ENCODE measurements at regions not wholly inside any gene's neighbourhood (a gene's known extent, or its start where the extent isn't known, plus 50 kb on each side); places are given as distances from the start of the nearest gene placed in this dataset.

GRCh38 chr6:126767711-126768110 lies 350.8 kb upstream of the RSPO3 start:
- no peak for ATAC-seq
- ChIA-PET POLR2A (no interaction called here), CTCF (no interaction called here)
- Mint-ChIP-seq H3K9me3 (no peaks in the 10 kb centered on the region), H3K27ac (no peak overlapping the region), H3K27me3 (ENCODE audit: low read depth) (peaks cover 6% of the 10 kb centered on the region), H3K4me1 (peaks cover 4% of the 10 kb centered on the region; the same call in 1 of the 2 replicates), H3K4me3 (no peak overlapping the region), H3K36me3 (no peaks in the 10 kb centered on the region)
- TF ChIP-seq RORB (CRISPR knock-in tag; IDR thresholded peaks at IDR 0.05), result no peak
- no peak for TF ChIP-seq SOX15 (CRISPR knock-in tag; IDR thresholded peaks at IDR 0.05)
- no peak for TF ChIP-seq ZNF232 (CRISPR knock-in tag; IDR thresholded peaks at IDR 0.05)
- TF ChIP-seq HMGA2 (CRISPR knock-in tag; IDR thresholded peaks at IDR 0.05), result no peak
- DNase-seq (ENCODE audit: low spot score), result no peak

GRCh38 chr6:126770176-126770575 lies 348.3 kb upstream of the RSPO3 start:
- no peaks in the 10 kb centered on the region for H3K36me3 Mint-ChIP-seq
- DNase-seq (ENCODE audit: low spot score) (no peak), ATAC-seq (no peak)
- H3K9me3 Mint-ChIP-seq, result no peaks in the 10 kb centered on the region
- ChIA-PET CTCF (no interaction called here), POLR2A (no interaction called here)
- TF ChIP-seq ZNF532 (CRISPR knock-in tag; IDR thresholded peaks at IDR 0.05; ENCODE audit: borderline replicate concordance), result no peak
- TF ChIP-seq ATF1 (CRISPR knock-in tag; IDR thresholded peaks at IDR 0.05), result no peak
- no peak for TF ChIP-seq MXD4 (CRISPR knock-in tag; IDR thresholded peaks at IDR 0.05; ENCODE audit: borderline replicate concordance)
- no peak for TF ChIP-seq IRF1 (CRISPR knock-in tag; IDR thresholded peaks at IDR 0.05)
- TF ChIP-seq CREM (CRISPR knock-in tag; IDR thresholded peaks at IDR 0.05), result no peak
- no peak for TF ChIP-seq ZNF423 (CRISPR knock-in tag; IDR thresholded peaks at IDR 0.05)
- no peak for TF ChIP-seq NR2C2 (CRISPR knock-in tag; IDR thresholded peaks at IDR 0.05)
- TF ChIP-seq ZNF416 (CRISPR knock-in tag; IDR thresholded peaks at IDR 0.05), result no peak
- no peak for TF ChIP-seq ZNF281 (CRISPR knock-in tag; IDR thresholded peaks at IDR 0.05)
- TF ChIP-seq GTF2I (CRISPR knock-in tag; conservative IDR thresholded peaks at IDR 0.05), result no peak
- TF ChIP-seq GRHL2 (CRISPR knock-in tag; IDR thresholded peaks at IDR 0.05; ENCODE audit: insufficient replicate concordance, severe bottlenecking), result no peak
- no peak for TF ChIP-seq ATF3 (CRISPR knock-in tag; conservative IDR thresholded peaks at IDR 0.05)
- no peak for TF ChIP-seq MAX (CRISPR knock-in tag; IDR thresholded peaks at IDR 0.05)
- TF ChIP-seq HMGXB4 (CRISPR knock-in tag; IDR thresholded peaks at IDR 0.05), result no peak
- no peak for TF ChIP-seq ATF2 (CRISPR knock-in tag; IDR thresholded peaks at IDR 0.05; ENCODE audit: borderline replicate concordance, low read depth)
- no peak for TF ChIP-seq CREB1 (CRISPR knock-in tag; IDR thresholded peaks at IDR 0.05)
- TF ChIP-seq NR3C1 (CRISPR knock-in tag; conservative IDR thresholded peaks at IDR 0.05; ENCODE audit: low read depth), result no peak
- TF ChIP-seq TCF7 (CRISPR knock-in tag; IDR thresholded peaks at IDR 0.05; ENCODE audit: low read depth), result no peak
- TF ChIP-seq ELF4 (CRISPR knock-in tag; IDR thresholded peaks at IDR 0.05; ENCODE audit: low read depth), result no peak
- peaks cover 6% of the 10 kb centered on the region for H3K27me3 Mint-ChIP-seq (ENCODE audit: low read depth)
- no peak overlapping the region for H3K27ac Mint-ChIP-seq
- peaks cover 18% of the 10 kb centered on the region for H3K4me1 Mint-ChIP-seq
- no peak overlapping the region for H3K4me3 Mint-ChIP-seq

Measured in WTC11 (cell line).